K562 (cell line): ENCODE measurements at regions not wholly inside any gene's neighbourhood (a gene's known extent, or its start where the extent isn't known, plus 50 kb on each side); places are given as distances from the start of the nearest gene placed in this dataset.

Experiments used
- ATAC-seq: fragments of 200-7000 bp; cut with Tn5 transposase; 3 replicates; pipeline ENCODE4 v1.9.1; 2020; ENCODE audit warnings: moderate library complexity
- BruUV-seq: library from RNA; stranded (reverse); fragments of 400-500 nt; replicated peaks from 2 replicates; lab custom pipeline; 2021; lab: Mats Ljungman, UMichigan
- CTCF ChIA-PET: fragments of 300-600 bp; formaldehyde crosslinking; extraction: SDS; loops from one replicate; lab custom pipeline; 2021; ENCODE audit warnings: low intra/inter-chr PET ratio; lab: Yijun Ruan, JAX
- POLR2A ChIA-PET: fragments of 300-600, 350-650 bp; sonication (Branson Sonifier 250); formaldehyde crosslinking; extraction: SDS; loops from one replicate; lab custom pipeline; 2021; ENCODE audit warnings: antibody characterized with exemption, inconsistent platforms; lab: Yijun Ruan, JAX
- DNase-seq, 4 experiments: peaks; one replicate each; pipeline versions ENCODE4 v3.0.0 to v3.0.0-alpha.2; 2011 to 2018; ENCODE audit warnings: low spot score in 3 of 4, mixed read lengths in 3 of 4; ENCODE audit errors: extremely low read depth in 1 of 4
- FAIRE-seq: peaks from 2 replicates; lab custom pipeline; 2011; peaks lifted over from hg19 to GRCh38; lab: Jason Lieb, UNC
- H2AFZ ChIP-seq: 2 replicates; pipeline ENCODE4 v1.6.0; 2011; ENCODE audit warnings: low read depth, low read length, control low read depth, inconsistent platforms
- H3K27ac ChIP-seq: fragments of 200-600 bp; 3 replicates; pipeline ENCODE4 v1.8.0; 2011; ENCODE audit warnings: low read depth, mild to moderate bottlenecking, control low read depth, inconsistent platforms, low read length, moderate library complexity, mixed read lengths; ENCODE audit errors: extremely low read depth
- H3K27me3 ChIP-seq, 2 experiments: fragments of 300-600 bp in 1 of 2; 2 replicates in 1 of 2; 3 replicates in 1 of 2; pipeline versions ENCODE4 v1.6.0 to v1.8.0; 2011; ENCODE audit warnings: inconsistent platforms in 2 of 2, low read length in 2 of 2, mild to moderate bottlenecking in 1 of 2, mixed read lengths in 1 of 2, moderate library complexity in 1 of 2; ENCODE audit not compliant: control insufficient read depth in 2 of 2, insufficient read depth in 2 of 2
- H3K36me3 ChIP-seq: fragments of 300-600 bp; 3 replicates; pipeline ENCODE4 v1.8.0; 2011; ENCODE audit warnings: mild to moderate bottlenecking, low read length, inconsistent platforms; ENCODE audit not compliant: control insufficient read depth, insufficient read depth
- H3K4me1 ChIP-seq, 2 experiments: fragments of 200-600 bp in 1 of 2; replicated peaks in 1 of 2; 2 replicates in 1 of 2; 3 replicates in 1 of 2; pipeline versions ENCODE4 v1.5.1 to v1.8.0; 2011; ENCODE audit warnings: inconsistent platforms in 2 of 2, low read length in 2 of 2, mild to moderate bottlenecking in 1 of 2, mixed read lengths in 1 of 2, moderate library complexity in 1 of 2; ENCODE audit not compliant: control insufficient read depth in 2 of 2, insufficient read depth in 2 of 2
- H3K4me2 ChIP-seq: 2 replicates; pipeline ENCODE4 v1.6.1; 2011; ENCODE audit warnings: low read length, control low read depth, inconsistent platforms, mixed read lengths; ENCODE audit not compliant: insufficient read depth
- H3K4me3 ChIP-seq: fragments of 200-600 bp; sonication (generic), shearing (Covaris generic); 2 replicates; pipeline ENCODE4 v1.5.1; 2016; ENCODE audit warnings: control low read depth, inconsistent platforms
- H3K79me2 ChIP-seq: fragments of 200-600 bp; 3 replicates; pipeline ENCODE4 v1.8.0; 2011; ENCODE audit warnings: low read length, inconsistent platforms; ENCODE audit not compliant: control insufficient read depth, insufficient read depth
- H3K9ac ChIP-seq, 2 experiments: 2 replicates each; pipeline versions ENCODE4 v1.6.0 to v1.6.1; 2011; ENCODE audit warnings: low read depth in 2 of 2, low read length in 2 of 2, control low read depth in 1 of 2, inconsistent platforms in 1 of 2, mild to moderate bottlenecking in 1 of 2, mixed read lengths in 1 of 2; ENCODE audit not compliant: insufficient read depth in 1 of 2
- H3K9me1 ChIP-seq: one replicate; pipeline ENCODE4 v1.6.0; 2011; ENCODE audit warnings: inconsistent platforms, mild to moderate bottlenecking, low read length, moderate library complexity; ENCODE audit not compliant: control insufficient read depth, insufficient read depth
- H3K9me3 ChIP-seq: replicated peaks from 2 replicates; pipeline ENCODE4 v1.5.1; 2011; ENCODE audit warnings: low read depth, low read length, inconsistent platforms; ENCODE audit not compliant: control insufficient read depth, insufficient read depth
- H4K20me1 ChIP-seq: replicated peaks from 2 replicates; pipeline ENCODE4 v1.6.1; 2011; ENCODE audit warnings: low read length, inconsistent platforms, mixed read lengths; ENCODE audit not compliant: control insufficient read depth, insufficient read depth
- NFATC3 ChIP-seq: fragments of 450-650 bp; IDR thresholded peaks from 2 replicates; pipeline ENCODE4 v1.6.1; 2017; ENCODE audit warnings: mild to moderate bottlenecking
- SAP30 ChIP-seq: fragments of 200-600 bp; sonication (generic); IDR thresholded peaks from 2 replicates; pipeline ENCODE4 v1.6.1; 2012; ENCODE audit warnings: borderline replicate concordance, low read depth, mild to moderate bottlenecking, moderate library complexity, low read length, control low read depth, inconsistent platforms; ENCODE audit not compliant: insufficient read depth, poor library complexity, severe bottlenecking
- TBP ChIP-seq: optimal IDR thresholded peaks from 2 replicates; pipeline ENCODE3; 2011; ENCODE audit warnings: low read depth, low read length, improper control_type of control experiment
- ZNF384 ChIP-seq: IDR thresholded peaks from 2 replicates; pipeline ENCODE4 v1.6.1; 2012; ENCODE audit warnings: low read depth, low read length, improper control_type of control experiment
- WGBS: fragments of 100-300 bp; shearing (Covaris generic); methylation state at CpG from one replicate; pipeline ENCODE4 v1.1.6; 2016; ENCODE audit warnings: low coverage, mixed read lengths; ENCODE audit not compliant: insufficient coverage; ENCODE audit errors: missing lambda C conversion rate; 5-methylcytosine and 5-hydroxymethylcytosine counted together
- in situ Hi-C: fragments of 300-500 bp; cut with MboI; formaldehyde crosslinking; loops from 4 replicates; pipeline ENCODE4 v1.15.0; 2018; ENCODE audit warnings: inconsistent platforms, mixed read lengths
- intact Hi-C: fragments of 100-400 bp; cut with micrococcal nuclease; formaldehyde crosslinking; loops from 2 replicates; pipeline ENCODE4 v1.14.2; 2022
- TF ChIP-seq, protein P1 (sequence below): fragments of 450-650 bp; IDR thresholded peaks from 2 replicates; pipeline ENCODE4 v1.6.1; 2014; ENCODE audit warnings: low read depth, mild to moderate bottlenecking, moderate library complexity, borderline replicate concordance

DNA sequence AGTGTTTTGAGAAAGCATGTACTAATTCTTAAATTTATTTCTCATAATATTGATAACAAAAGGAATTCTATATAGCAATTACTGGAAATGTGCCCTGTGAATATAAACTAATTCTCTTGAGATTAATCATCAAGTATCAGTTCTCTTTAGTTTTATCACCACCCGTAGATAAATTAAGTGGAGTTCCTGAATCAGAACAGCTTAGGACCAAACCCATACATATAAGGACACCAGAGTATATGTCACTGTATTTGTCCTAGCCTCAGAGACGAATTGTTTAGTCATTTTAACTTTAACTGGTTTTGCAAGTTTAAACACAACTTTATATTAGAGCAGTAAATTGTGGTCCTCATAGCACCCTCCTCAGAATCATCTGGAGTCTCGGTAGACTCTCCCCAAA is 572.0 kb downstream of the UTRN start:
- Histone ChIP-seq H3K9me1 (no peaks in the 10 kb centered on the region), H3K4me1 (no peaks in the 10 kb centered on the region), H3K4me3 (no peak overlapping the region), H2AFZ (no peak overlapping the region), H3K79me2 (no peaks in the 10 kb centered on the region), H3K36me3 (no peaks in the 10 kb centered on the region), H3K9ac (no peak overlapping the region), H4K20me1 (no peaks in the 10 kb centered on the region), H3K4me2 (no peak overlapping the region), H3K27ac (no peak overlapping the region), H3K9me3 (no peaks in the 10 kb centered on the region), H3K27me3 (no peaks in the 10 kb centered on the region)
- 13% methylated on average over 3 of the region's 3 CpGs for WGBS
- intact Hi-C loops (no loop called here), in situ Hi-C loops (no loop called here)
- no peak for DNase-seq
- ATAC-seq: no peak
- TF ChIP-seq, protein P1, sequence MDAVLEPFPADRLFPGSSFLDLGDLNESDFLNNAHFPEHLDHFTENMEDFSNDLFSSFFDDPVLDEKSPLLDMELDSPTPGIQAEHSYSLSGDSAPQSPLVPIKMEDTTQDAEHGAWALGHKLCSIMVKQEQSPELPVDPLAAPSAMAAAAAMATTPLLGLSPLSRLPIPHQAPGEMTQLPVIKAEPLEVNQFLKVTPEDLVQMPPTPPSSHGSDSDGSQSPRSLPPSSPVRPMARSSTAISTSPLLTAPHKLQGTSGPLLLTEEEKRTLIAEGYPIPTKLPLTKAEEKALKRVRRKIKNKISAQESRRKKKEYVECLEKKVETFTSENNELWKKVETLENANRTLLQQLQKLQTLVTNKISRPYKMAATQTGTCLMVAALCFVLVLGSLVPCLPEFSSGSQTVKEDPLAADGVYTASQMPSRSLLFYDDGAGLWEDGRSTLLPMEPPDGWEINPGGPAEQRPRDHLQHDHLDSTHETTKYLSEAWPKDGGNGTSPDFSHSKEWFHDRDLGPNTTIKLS: no peak
- TF ChIP-seq SAP30: no peak
- TF ChIP-seq NFATC3: no peak
- no peak for TF ChIP-seq TBP
- TF ChIP-seq ZNF384: no peak
- POLR2A ChIA-PET: interaction anchor here (0.8 kb wide), 1 partner anchor 13 kb away, joined by 3 read pairs; no protein-coding TSS in a partner anchor
- no TSS peak for BruUV-seq
- no peak for FAIRE-seq
- CTCF ChIA-PET: no interaction called here
